ENCODE measurements at regions not wholly inside any gene's neighbourhood (a gene's known extent, or its start where the extent isn't known, plus 50 kb on each side); places are given as distances from the start of the nearest gene placed in this dataset.
"Not testable (repeated sequence)": the region's sequence is repeated elsewhere in the genome, so short reads cannot be mapped to it uniquely, and the experiment has no call there.

GRCh38 chr13:97724450-97724849 is 229.0 kb upstream of the IPO5 start:
- DNase-seq (ENCODE audit: low read depth in 2 of 2), result no peak

- no peak for DNase-seq (ENCODE audit: low read depth in 2 of 2)
Observed at GRCh38 chr13:97726664-97727280, 226.7 kb upstream of the IPO5 start.

- no peak for DNase-seq (ENCODE audit: low read depth in 2 of 2)
Observed at GRCh38 chr13:97727991-97728390, 225.5 kb upstream of the IPO5 start.

- no peak for DNase-seq (ENCODE audit: low read depth in 2 of 2)
Observed at GRCh38 chr13:97736436-97736835, 217.0 kb upstream of the IPO5 start.

DNA sequence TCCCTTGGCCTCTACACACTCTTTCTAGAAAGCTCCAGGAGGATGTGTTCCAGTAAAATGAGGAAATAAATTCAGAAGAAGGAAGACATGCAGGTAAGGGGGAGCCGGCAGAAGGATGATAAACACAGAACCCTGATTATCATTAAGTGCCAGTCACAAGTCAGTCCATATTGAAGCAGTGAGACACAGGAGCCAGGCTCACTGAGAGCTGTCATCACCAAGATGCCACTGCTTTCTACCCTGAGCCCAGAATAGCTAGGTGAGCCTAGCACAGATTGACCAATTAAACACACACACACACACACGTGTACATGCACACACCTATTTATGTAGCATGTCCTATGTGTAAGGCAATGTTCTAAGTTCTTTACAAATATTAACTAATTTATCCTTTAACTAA is 211.4 kb upstream of the IPO5 start:
- DNase-seq (ENCODE audit: low read depth in 2 of 2), result no peak

DNA sequence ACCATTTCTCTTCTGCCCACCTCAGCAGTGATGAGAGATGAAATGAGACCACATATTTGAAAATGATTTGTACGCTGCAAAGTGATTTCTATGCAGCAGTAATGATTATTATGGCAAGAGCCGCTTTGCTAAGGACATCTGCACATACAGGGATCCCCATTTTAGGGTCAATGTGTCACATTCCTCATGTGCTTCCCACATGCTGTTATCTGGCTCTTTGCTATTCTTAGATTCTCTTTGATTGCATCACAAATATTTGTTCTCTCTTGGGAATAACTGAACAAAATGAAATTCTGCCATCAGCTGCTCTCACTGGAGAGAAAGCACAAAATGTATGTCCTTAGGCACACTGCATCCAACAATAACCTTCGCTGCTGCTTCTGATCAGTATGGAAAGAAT is 209.5 kb upstream of the IPO5 start:
- no peak for DNase-seq (ENCODE audit: low read depth in 2 of 2)

GRCh38 chr13:97746649-97747048 is 206.8 kb upstream of the IPO5 start:
- DNase-seq (ENCODE audit: low read depth in 2 of 2), result no peak

- no peak for DNase-seq (ENCODE audit: low read depth in 2 of 2)
Observed at GRCh38 chr13:97749174-97749573, 204.3 kb upstream of the IPO5 start.

DNA sequence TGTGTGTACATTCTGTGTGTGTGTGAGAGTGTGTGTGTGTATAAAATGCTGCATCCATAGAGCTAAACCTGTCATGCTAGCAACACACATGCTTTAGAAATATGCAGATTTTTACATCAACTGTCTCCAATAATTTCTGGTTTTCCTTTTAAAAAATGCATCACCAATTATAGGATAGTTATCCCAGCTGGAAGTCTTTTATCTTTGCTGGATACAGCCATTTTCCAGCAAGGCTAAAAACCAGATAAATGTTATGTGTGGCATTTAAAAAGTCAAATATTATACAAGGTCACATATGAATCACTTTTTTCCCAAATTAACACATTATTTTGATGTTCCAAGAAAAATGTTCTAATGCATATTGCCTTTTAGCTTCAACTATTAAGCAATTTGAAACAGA is 202.0 kb upstream of the IPO5 start:
- DNase-seq (ENCODE audit: low read depth in 2 of 2), result no peak

DNA sequence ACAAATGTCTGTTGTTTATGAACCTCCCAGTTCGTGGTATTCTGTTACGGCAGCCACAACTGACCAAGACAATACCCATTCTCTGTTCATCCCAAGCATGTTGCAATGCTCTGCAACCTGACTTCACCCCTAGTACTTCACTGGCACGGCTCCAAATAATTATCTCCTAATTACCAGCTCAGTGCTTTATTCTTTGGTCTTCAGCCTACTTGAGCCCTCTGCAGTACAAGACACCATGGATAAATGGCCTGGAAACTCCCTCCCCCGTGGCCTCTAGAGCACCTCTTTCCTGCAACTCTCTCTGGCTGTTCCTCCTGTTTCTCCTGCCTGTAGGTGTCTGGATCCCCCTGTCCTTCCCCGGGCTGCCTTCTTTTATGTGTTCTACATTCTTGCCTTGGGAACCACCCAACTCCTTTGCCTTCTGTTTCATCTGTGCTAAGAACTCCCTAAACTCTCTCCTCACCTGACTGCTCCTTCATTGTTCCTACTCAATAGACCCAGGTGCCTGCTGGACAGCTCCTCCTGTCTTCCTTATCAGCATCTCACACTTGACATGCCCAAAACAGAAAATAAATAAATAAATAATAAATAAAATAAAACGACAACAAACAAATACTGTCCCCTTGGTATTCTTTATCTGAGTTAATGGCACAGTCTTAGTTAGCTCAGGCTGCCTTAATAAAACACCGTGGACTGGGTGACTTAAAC is 200.4 kb upstream of the IPO5 start:
- no peak for DNase-seq (ENCODE audit: low read depth in 2 of 2)

- no peak for DNase-seq (ENCODE audit: low read depth in 2 of 2)
Observed at GRCh38 chr13:97753942-97754670, 199.4 kb upstream of the IPO5 start.

DNA sequence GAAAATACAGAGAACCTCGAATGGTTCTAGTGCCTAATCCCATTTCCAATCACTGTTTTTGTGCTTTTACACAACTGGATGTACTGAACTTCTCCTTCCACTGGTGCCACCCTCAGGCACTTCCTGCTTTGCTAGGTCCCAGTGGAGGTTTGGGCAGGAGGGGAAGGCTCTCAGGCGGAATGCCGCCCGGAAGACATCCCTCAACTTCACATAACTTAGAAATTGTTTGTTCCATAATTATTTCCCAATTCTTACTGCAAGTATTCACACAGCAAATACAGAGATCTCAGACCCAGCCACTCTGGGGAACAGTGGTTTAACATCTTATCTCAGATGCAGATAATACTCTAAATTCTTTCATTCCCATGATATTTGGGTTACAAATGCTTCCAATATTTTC is 195.7 kb upstream of the IPO5 start:
- no peak for DNase-seq (ENCODE audit: low read depth in 2 of 2)

- DNase-seq (ENCODE audit: low read depth in 2 of 2), result no peak
Observed at GRCh38 chr13:97758317-97758716, 195.2 kb upstream of the IPO5 start.

DNA sequence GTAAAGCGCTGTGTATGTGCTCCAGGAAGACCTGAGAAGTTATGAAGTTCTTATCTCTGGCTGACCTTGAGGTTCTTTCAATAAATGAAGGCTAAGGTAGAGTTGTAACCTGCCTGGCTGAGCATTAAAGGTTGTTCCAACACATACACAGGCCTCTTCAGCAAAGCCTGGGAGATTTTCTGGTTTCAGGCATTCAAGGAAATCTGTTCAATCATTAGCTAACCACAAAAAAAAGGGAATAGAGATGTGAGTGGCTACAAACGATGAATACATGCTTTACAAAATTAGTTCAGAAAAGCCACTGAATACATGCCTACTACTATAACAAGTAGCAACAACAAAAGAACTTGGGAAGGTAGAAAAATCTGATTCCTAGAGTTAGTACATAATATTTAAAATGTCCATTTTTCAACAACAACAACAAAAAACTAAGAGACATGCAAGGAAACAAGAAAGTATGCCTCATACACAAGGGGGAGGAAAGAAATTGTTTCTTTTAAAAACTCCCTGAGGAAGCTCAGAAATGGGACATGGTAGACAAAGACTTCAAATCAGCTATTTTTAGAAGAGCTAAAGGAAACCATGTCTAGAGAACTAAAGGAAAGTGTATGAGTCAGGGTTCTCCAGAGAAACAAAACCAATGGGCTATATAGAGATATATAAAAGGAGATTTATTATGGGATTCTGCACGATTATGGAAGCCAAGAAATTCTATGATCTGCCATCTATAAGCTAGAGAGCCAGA is 191.5 kb upstream of the IPO5 start:
- no peak for DNase-seq (ENCODE audit: low read depth in 2 of 2)

- no peak for DNase-seq (ENCODE audit: low read depth in 2 of 2)
Observed at GRCh38 chr13:97766749-97767148, 186.7 kb upstream of the IPO5 start.

DNA sequence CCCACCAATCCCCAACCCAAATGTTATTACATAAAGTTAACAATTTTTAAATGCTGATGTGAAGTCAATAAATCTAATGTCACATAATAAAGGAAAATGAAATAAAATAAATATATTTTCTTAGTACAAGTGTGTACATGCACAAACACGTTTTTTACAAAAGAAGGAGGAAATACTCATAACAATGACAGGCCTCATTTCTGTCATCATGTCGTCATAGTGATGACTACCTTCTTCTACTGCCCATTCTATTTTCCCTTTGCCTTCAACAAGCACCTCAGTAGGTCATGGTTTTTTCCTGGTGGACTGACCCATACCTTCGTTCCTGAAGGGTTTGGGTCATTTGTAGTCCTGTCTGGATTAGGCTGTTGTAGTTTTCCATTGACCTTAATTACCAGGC is 185.3 kb upstream of the IPO5 start:
- no peak for DNase-seq (ENCODE audit: low read depth in 2 of 2)

DNA sequence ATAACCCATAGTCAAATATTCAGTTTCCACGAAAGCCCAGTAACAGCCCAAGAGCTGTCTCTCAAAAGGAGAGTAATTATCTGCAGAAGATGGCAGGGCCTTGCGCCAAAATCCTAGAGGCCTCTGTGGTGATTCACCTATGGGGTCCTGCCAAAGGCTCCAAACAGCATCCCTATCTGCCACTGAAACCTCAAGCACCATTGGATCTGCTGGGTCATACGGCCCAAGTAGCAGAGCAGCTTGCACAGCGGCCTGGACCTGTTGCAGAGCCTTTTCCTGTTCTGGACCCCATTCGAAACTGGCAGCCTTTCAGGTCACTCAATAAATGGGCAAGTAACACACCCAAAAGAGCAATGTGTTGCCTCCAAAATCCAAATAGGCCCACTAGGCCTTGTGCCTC is 183.2 kb upstream of the IPO5 start:
- DNase-seq (ENCODE audit: low read depth in 2 of 2), result not testable (repeated sequence)

DNA sequence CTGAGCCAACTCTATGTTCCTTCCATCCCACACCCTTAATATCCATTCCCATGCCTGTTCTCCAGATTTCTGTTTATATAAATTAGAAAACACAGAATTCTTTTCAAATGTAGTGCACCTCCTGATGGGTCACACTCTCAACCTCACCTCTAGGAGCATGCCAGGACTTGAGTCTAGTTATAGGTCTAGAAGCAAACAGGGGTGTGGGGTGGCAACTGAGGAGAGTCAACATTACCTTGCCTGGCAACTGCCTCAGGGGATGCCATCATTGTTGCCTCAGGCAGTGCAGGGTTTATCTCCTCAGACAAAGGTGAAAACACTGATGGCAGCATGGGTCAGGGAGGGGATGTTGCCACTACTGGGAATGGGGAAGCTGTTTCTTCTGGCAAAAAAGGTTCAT is 181.0 kb upstream of the IPO5 start:
- DNase-seq (ENCODE audit: low read depth in 2 of 2), result not testable (repeated sequence)

DNA sequence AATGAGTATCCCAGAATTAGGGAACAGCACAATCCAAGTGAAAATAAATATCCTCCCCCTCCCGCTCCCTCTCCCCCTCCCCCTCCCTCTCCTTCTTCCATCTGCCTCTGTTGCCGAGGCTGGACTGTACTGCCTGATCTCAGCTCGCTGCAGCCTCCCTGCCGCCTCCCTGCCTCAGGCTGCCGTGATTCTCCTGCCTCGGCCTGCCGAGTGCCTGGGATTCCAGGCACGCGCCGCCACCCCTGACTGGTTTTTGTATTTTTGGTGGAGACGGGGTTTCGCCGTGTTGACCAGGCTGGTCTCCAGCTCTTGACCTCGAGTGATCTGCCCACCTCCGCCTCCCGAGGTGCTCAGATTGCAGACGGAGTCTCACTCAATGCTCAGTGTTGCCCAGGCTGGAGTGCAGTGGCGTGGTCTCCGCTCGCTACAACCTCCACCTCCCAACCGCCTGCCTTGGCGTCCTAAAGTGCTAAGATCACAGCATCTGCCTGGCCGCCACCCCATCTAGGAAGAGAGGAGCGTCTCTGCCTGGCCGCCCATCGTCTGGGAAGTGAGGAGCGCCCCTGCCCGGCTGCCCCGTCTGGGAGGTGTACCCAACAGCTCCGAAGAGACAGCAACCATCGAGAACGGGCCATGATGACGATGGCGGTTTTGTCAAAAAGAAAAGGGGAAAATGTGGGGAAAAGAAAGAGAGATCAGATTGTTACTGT is 178.9 kb upstream of the IPO5 start:
- DNase-seq (ENCODE audit: low read depth in 2 of 2), result not testable (repeated sequence)

- DNase-seq (ENCODE audit: low read depth in 2 of 2), result no peak
Observed at GRCh38 chr13:97780486-97780885, 173.0 kb upstream of the IPO5 start.

- no peak for DNase-seq (ENCODE audit: low read depth in 2 of 2)
Observed at GRCh38 chr13:97781891-97782305, 171.6 kb upstream of the IPO5 start.

DNA sequence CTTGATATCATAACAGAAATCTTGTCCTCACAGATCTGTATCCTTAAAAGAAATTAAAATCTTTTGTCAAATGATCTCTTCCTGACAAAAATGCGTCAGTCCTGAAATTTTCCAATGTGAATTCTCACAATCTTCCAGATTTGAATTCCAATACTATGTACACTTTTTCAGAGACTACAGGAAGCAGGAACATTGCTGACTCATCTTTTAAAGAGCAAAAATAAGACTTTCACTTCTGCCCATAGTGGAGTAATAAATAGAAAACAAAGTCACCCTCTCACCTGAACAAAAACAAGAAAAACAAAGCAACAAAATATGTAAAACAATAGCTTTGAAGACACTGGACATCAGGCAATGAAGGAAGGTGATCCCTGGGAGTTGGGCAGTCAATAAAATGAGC is 167.0 kb upstream of the IPO5 start:
- DNase-seq (ENCODE audit: low read depth in 2 of 2), result no peak

Measured in stimulated activated CD8-positive, alpha-beta memory T cell treated with anti-CD3 and anti-CD28 coated beads, Interleukin-15, amount 100 ng/mL, for 48 hours (primary cell).